ENCODE measurements at regions not wholly inside any gene's neighbourhood (a gene's known extent, or its start where the extent isn't known, plus 50 kb on each side); places are given as distances from the start of the nearest gene placed in this dataset.
A peak's percentile ranks its signal among the peaks of the same experiment; 100 is the strongest.

DNA sequence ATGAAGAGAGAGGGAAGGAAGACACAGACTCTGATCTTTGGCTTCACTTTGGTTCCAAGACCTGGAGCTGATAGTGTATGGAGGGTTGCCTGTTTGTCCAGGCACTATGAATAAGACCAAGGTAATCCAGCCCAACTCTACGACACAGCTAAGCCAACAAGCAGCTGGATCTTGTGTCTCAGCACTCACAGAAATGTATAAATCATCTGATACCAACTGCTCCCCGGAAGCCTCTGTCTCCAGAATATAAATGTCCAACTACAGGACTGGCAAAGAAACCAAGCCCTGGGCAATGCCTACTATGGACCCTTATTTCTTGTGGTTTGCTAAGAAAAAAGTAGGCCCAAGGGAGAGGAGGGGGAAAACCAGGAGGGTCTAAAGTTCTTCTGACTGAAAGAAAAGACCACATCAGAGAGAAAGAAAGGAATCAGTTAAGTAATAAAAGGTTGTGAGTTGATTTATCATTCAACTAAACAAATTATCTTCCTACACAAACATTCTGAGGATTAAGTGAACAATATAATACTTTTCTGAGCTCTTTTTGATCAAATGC, 204.0 kb downstream of the DAD1 start:
- no peaks in the 10 kb centered on the region for H3K9me3 ChIP-seq
- intact Hi-C loops (cut with DNase I; ENCODE audit: low total_unique reads), result loop anchor here (10.0 kb wide), 1 partner anchor 170 kb away; no protein-coding TSS in a partner anchor
- peaks cover 0 to 43% (median 14%) of the 10 kb centered on the region in 6 donors for H3K4me1 ChIP-seq
- no peak for DNase-seq
- no peak for TF ChIP-seq POLR2AphosphoS5 (IDR thresholded peaks at IDR 0.05)
- TF ChIP-seq, protein P1, sequence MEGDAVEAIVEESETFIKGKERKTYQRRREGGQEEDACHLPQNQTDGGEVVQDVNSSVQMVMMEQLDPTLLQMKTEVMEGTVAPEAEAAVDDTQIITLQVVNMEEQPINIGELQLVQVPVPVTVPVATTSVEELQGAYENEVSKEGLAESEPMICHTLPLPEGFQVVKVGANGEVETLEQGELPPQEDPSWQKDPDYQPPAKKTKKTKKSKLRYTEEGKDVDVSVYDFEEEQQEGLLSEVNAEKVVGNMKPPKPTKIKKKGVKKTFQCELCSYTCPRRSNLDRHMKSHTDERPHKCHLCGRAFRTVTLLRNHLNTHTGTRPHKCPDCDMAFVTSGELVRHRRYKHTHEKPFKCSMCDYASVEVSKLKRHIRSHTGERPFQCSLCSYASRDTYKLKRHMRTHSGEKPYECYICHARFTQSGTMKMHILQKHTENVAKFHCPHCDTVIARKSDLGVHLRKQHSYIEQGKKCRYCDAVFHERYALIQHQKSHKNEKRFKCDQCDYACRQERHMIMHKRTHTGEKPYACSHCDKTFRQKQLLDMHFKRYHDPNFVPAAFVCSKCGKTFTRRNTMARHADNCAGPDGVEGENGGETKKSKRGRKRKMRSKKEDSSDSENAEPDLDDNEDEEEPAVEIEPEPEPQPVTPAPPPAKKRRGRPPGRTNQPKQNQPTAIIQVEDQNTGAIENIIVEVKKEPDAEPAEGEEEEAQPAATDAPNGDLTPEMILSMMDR (IDR thresholded peaks at IDR 0.05 in 8 of 11, conservative IDR thresholded peaks at IDR 0.05 in 3 of 11), result no peak
- no peak for TF ChIP-seq POLR2A (IDR thresholded peaks at IDR 0.05)
- peak overlapping the region in 1 of 8 donors; percentile 15 for H3K27ac ChIP-seq
- WGBS, 5 donors, result 76 to 96% (median 79%) methylated on average over 2 of the region's 2 CpGs
- peaks cover 0 to 7% (median 0%) of the 10 kb centered on the region in 7 donors for H3K27me3 ChIP-seq (replicated peaks in 1 of 7)
- no peaks in the 10 kb centered on the region for H3K36me3 ChIP-seq
- H3K4me3 ChIP-seq, result no peak overlapping the region

DNA sequence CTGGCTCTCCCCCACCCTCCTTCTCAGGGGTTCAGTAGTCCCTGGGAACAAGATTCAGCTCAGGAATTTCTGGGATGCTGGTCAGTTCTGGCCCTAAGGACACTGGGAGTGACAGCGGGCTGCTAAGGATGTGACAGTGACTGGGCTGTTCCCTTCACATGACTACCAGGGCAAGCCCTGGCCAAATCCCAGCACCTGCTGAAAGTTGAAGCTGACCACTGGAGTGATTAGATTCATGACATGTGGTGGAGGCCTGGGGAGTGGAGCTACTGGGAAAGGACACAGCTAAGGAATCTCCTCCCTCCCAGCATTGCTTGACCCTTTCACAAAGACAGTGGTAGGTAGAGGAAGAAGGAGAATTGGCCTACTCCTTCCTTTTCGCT, 204.9 kb downstream of the DAD1 start:
- Histone ChIP-seq H3K4me1 (peaks cover 0 to 43% (median 14%) of the 10 kb centered on the region in 6 donors), H3K27ac (peak overlapping the region in 4 of 8 donors; percentile 9 to 65 (median 28)), H3K27me3 (replicated peaks in 1 of 7) (peaks cover 0 to 7% (median 0%) of the 10 kb centered on the region in 7 donors), H3K9me3 (no peaks in the 10 kb centered on the region), H3K36me3 (no peaks in the 10 kb centered on the region), H3K4me3 (no peak overlapping the region)
- 77 to 97% (median 93%) methylated on average over 2 of the region's 2 CpGs for WGBS, 5 donors
- no peak for DNase-seq
- TF ChIP-seq POLR2AphosphoS5 (IDR thresholded peaks at IDR 0.05) (no peak), POLR2A (IDR thresholded peaks at IDR 0.05) (no peak)
- TF ChIP-seq, protein P1 (IDR thresholded peaks at IDR 0.05 in 8 of 11, conservative IDR thresholded peaks at IDR 0.05 in 3 of 11), result no peak
- intact Hi-C loops (cut with DNase I; ENCODE audit: low total_unique reads), result loop anchor here (10.0 kb wide), 1 partner anchor 171 kb away; no protein-coding TSS in a partner anchor

DNA sequence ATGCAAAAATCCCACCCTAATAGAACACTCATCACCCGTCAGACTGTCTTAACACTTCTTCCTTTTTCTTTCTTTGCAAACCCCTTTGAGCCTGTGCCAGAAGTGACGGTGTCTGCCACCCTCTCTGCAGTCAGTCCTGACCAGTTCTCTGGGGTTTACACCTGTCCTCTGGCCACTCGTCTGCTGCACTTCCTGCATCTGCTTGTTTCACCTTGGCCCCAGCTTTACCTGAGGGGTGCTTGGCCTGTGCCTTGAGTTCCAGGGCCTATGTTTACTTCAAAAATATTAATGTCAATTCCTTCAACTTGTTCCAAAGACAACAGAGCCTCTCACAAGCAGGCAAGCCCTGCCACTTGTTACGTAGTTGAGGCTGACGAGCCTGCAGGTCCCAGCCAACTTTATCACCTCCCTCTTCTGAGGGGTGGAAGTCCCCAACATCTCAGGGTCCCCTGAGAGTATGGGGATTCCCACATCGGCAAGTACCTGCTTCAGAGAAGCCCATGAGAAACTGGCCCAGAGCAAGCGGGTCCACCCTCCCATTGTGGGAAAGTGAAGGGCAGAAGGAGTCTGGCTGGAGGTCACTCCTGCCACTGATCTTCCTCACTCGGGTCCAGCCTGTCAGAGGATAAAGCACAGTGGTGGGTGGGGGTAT, 205.4 kb downstream of the DAD1 start:
- H3K27me3 ChIP-seq (replicated peaks in 1 of 7), result peaks cover 0 to 7% (median 0%) of the 10 kb centered on the region in 7 donors
- intact Hi-C loops (cut with DNase I; ENCODE audit: low total_unique reads), result loop anchor here (10.0 kb wide), 1 partner anchor 171 kb away; no protein-coding TSS in a partner anchor
- H3K9me3 ChIP-seq, result no peaks in the 10 kb centered on the region
- H3K4me1 ChIP-seq, result peaks cover 0 to 43% (median 14%) of the 10 kb centered on the region in 6 donors
- WGBS, 5 donors, result 31 to 62% (median 49%) methylated on average over 5 to 8 of the region's 8 CpGs
- H3K36me3 ChIP-seq, result no peaks in the 10 kb centered on the region
- TF ChIP-seq POLR2AphosphoS5 (IDR thresholded peaks at IDR 0.05), result no peak
- TF ChIP-seq POLR2A (IDR thresholded peaks at IDR 0.05), result no peak
- TF ChIP-seq, protein P1 (IDR thresholded peaks at IDR 0.05 in 8 of 11, conservative IDR thresholded peaks at IDR 0.05 in 3 of 11), result no peak
- DNase-seq, result no peak
- no peak overlapping the region for H3K4me3 ChIP-seq
- H3K27ac ChIP-seq, result peak overlapping the region in 6 of 8 donors; percentile 4 to 65 (median 12)

DNA sequence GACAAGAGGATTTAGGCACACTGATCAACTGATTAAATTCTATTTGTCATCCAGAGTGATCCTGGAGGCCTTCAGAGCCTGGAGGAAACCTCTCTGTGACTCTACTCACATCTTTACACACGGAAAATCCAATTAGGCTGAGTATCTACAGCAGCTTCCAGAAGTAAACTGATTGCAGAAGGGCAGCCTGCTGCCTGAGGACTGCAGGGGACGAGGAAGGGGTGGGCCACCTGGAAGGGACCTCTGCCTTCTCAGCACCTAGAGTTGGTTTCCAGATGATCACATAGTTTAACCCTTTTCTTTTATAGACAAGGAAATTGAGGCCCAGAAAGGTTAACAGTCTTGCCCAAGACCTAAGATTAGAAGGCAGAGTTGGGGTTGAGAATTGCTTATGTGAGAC, 206.1 kb downstream of the DAD1 start:
- no peak for DNase-seq
- no peak overlapping the region for H3K4me3 ChIP-seq
- 79 to 92% (median 87%) methylated on average over 2 of the region's 2 CpGs for WGBS, 5 donors
- no peaks in the 10 kb centered on the region for H3K36me3 ChIP-seq
- peak overlapping the region in 4 of 8 donors; percentile 9 to 65 (median 10) for H3K27ac ChIP-seq
- H3K27me3 ChIP-seq (replicated peaks in 1 of 7), result peaks cover 0 to 5% (median 0%) of the 10 kb centered on the region in 7 donors
- TF ChIP-seq POLR2AphosphoS5 (IDR thresholded peaks at IDR 0.05), result no peak
- no peak for TF ChIP-seq POLR2A (IDR thresholded peaks at IDR 0.05)
- TF ChIP-seq, protein P1 (IDR thresholded peaks at IDR 0.05 in 8 of 11, conservative IDR thresholded peaks at IDR 0.05 in 3 of 11), result no peak
- H3K9me3 ChIP-seq, result no peaks in the 10 kb centered on the region
- H3K4me1 ChIP-seq, result peaks cover 0 to 41% (median 14%) of the 10 kb centered on the region in 6 donors
- intact Hi-C loops (cut with DNase I; ENCODE audit: low total_unique reads), result loop anchor here (10.0 kb wide), 1 partner anchor 172 kb away; no protein-coding TSS in a partner anchor
